LNCaP clone FGC (cell line): ENCODE measurements at regions not wholly inside any gene's neighbourhood (a gene's known extent, or its start where the extent isn't known, plus 50 kb on each side); places are given as distances from the start of the nearest gene placed in this dataset.
"Not testable (repeated sequence)": the region's sequence is repeated elsewhere in the genome, so short reads cannot be mapped to it uniquely, and the experiment has no call there.

Source experiments
- DNase-seq: peaks from one replicate; pipeline ENCODE4 v3.0.0-alpha.2; 2011; ENCODE audit warnings: low read depth
- H3K4me3 ChIP-seq: 2 replicates; pipeline ENCODE4 v1.5.1; 2011; ENCODE audit warnings: mild to moderate bottlenecking, low read depth, low read length, control low read depth
- CTCF ChIP-seq: IDR thresholded peaks from 2 replicates; pipeline ENCODE4 v1.5.1; 2012; ENCODE audit warnings: mild to moderate bottlenecking; ENCODE audit not compliant: control insufficient read depth, insufficient read depth; ENCODE audit errors: extremely low read depth

DNA sequence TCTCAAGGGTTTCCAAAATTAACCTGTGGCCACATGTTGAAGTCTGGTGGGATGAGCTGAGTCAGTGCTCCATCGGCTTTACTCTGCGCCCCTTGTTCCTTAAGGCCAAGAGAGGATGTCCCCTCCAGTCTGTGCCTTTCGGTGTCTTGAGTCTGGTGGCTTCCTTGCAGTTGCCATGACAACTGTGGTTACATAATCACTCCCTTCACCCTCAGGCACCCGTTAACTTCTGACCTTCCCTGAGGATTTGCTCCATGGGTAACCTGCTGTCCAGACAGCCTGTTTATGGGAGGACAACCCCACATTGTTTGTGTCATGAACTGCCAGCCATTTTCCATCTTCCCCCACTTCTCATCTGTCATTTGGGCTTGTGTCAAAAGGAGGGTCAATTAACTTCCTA, 401.1 kb upstream of the LCORL start:
- no peak for TF ChIP-seq CTCF

DNA sequence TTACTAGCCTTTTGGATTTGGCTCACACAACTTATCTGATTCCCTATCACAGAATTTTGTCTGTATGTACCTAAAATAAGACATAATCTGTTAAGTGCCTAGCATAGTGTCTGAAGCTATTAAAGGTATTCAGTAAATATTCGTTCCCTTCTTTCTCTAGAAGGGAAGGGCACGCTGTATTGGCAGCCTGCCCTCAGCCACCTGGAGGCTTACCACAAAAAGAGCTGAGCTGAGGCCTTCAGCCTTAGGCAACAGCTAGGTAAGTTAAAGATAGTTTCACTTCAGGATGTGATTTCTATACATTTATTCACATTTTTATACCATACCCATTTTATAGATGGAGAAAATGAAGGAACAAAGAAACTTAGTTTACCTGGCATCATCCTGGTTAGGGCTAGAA, 400.0 kb upstream of the LCORL start:
- no peak for TF ChIP-seq CTCF
- H3K4me3 ChIP-seq: no peak overlapping the region
- DNase-seq: no peak

More for the DNA sequence above, 401.1 kb upstream of the LCORL start:
- no peak overlapping the region for H3K4me3 ChIP-seq
- DNase-seq: no peak

GRCh38 chr4:18419780-18420179, 398.2 kb upstream of the LCORL start:
- H3K4me3 ChIP-seq: no peak overlapping the region
- no peak for DNase-seq
- TF ChIP-seq CTCF: no peak

DNA sequence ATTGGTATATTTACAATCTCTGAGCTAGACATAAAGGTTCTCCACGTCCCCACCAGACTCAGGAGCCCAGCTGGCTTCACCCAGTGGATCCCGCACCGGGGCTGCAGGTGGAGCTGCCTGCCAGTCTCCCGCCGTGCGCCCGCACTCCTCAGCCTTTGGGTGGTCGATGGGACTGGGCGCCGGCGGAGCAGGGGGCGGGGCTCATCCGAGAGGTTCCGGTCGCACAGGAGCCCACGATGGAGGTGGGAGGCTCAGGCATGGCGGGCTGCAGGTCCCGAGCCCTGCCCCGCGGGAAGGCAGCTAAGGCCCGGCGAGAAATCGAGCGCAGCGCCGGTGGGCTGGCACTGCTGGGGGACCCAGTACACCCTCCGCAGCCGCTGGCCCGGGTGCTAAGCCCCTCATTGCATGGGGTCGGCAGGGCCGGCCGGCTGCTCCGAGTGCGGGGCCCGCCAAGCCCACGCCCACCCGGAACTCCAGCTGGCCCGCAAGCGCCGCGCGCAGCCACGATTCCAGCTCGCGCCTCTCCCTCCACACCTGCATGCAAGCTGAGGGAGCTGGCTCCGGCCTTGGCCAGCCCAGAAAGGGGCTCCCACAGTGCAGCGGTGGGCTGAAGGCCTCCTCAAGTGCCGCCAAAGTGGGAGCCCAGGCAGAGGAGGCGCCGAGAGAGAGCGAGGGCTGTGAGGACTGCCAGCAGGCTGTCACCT, 396.8 kb upstream of the LCORL start:
- not testable (repeated sequence) for DNase-seq, H3K4me3 ChIP-seq

- DNase-seq, H3K4me3 ChIP-seq: not testable (repeated sequence)
These were observed 396.1 kb upstream of the LCORL start for GRCh38 chr4:18417651-18418050.

DNA sequence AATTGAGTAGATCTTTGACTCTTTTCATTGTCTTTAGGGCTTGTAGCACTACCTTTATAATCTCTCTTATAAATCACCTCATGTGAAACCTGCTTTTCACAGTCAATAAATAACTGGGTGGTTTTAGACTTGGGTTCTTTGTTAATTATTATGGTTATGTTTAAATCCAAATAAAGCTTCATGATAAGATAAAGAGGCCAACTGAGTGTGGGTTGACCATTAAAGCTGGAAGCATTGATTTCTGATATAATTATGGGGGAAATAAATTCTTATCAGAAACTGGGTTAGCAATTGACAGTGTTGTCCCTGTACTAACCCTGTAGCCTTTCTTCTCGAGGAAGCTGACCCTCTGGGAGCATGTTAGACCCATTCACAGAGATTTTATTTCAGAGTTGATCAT, 384.7 kb upstream of the LCORL start:
- TF ChIP-seq CTCF: no peak
- DNase-seq: no peak
- H3K4me3 ChIP-seq: no peak overlapping the region

DNA sequence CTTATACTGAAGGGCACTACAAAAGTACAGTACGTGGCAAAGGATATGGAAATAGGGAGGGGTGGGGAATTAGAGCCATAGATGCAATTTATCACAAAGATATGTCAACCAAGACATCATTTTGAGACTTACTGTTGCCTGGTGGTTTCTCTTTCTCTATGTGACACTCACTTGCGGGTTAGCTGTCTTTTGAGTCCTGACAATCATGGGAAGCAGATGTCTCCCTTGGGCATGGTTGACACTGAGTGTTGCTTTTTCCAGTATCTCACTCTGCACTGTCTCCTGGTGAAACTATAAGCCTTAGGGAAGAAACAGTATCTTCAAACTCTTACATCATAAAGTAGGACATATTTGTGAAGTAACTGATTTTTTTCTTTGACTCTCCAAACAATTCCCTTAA, 383.5 kb upstream of the LCORL start:
- TF ChIP-seq CTCF: no peak
- DNase-seq: no peak
- no peak overlapping the region for H3K4me3 ChIP-seq

DNA sequence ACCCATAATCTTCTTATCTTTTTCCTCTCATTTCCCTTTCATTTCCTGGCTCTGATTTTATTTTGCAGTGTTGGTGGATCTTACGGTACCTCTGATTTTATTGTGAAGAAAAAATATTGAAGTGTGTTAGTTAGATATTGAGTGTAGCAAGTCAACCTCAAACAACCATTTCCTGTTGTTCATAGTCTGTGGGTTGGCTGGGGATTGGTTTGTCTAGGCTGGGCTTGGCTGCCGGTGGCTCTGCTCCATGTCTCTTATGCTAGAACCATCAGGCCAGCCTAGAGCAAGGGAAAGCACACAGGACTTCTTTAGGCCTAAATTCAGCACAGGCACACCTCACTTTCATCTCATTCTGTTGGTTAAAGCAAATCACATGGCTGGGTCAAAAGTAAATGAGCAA, 383.1 kb upstream of the LCORL start:
- TF ChIP-seq CTCF: no peak
- no peak overlapping the region for H3K4me3 ChIP-seq
- DNase-seq: no peak
